LNCaP clone FGC (cell line): ENCODE measurements at regions not wholly inside any gene's neighbourhood (a gene's known extent, or its start where the extent isn't known, plus 50 kb on each side); places are given as distances from the start of the nearest gene placed in this dataset.

Experiments
- DNase-seq: peaks from one replicate; pipeline ENCODE4 v3.0.0-alpha.2; 2011; ENCODE audit warnings: low read depth
- H3K4me3 ChIP-seq: 2 replicates; pipeline ENCODE4 v1.5.1; 2011; ENCODE audit warnings: mild to moderate bottlenecking, low read depth, low read length, control low read depth
- CTCF ChIP-seq: IDR thresholded peaks from 2 replicates; pipeline ENCODE4 v1.5.1; 2012; ENCODE audit warnings: mild to moderate bottlenecking; ENCODE audit not compliant: control insufficient read depth, insufficient read depth; ENCODE audit errors: extremely low read depth

GRCh38 chr12:17503742-17504141 is 586.3 kb downstream of the RERGL start:
- H3K4me3 ChIP-seq = no peak overlapping the region
- no peak for TF ChIP-seq CTCF
- no peak for DNase-seq

GRCh38 chr12:17489452-17489851 is 600.5 kb downstream of the RERGL start:
- H3K4me3 ChIP-seq = no peak overlapping the region
- no peak for TF ChIP-seq CTCF
- DNase-seq = no peak

- DNase-seq = no peak
- TF ChIP-seq CTCF = no peak
- H3K4me3 ChIP-seq = no peak overlapping the region
These were observed 610.9 kb downstream of the RERGL start for GRCh38 chr12:17478908-17479673.

- H3K4me3 ChIP-seq = no peak overlapping the region
- no peak for TF ChIP-seq CTCF
- DNase-seq = no peak
These were observed 619.5 kb downstream of the RERGL start for GRCh38 chr12:17470460-17470859.

DNA sequence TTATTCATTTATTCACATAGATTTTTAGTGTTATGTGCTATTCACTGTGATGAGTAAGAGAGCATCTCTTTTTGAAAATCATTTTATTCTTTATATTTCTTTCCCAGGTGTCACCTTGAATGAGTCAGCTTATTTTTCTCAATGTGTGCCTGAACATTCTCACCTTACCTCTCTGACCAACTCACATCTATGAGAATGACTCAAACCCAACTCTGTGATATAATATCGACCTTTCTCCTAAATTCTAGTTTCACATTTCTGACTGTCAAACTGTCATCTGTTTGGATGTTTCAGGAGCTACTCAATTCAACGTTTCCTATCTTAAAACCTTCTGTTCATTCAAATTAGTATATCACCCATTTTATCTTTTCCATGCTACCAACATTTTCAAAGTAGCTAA is 630.8 kb downstream of the RERGL start:
- H3K4me3 ChIP-seq = no peak overlapping the region
- DNase-seq = no peak
- TF ChIP-seq CTCF = no peak

DNA sequence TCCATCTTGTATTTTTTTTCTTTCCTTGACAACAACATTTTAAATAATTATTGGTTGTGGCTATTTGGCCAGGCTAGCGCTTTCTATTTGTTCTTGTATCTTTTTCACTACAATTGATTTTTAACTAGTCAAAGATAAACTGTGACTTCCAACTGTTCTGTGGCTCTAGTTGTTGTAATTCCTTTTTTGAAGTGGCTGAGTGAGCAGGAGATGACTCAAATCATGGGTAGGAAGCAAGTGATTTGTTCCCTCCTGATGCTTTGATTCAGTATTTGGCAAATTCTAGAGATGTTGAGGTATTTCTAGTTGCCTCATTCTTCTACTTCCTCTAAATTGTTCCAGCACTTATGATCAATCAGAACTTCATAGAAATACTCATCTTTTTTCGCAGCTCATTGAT is 633.5 kb downstream of the RERGL start:
- H3K4me3 ChIP-seq = no peak overlapping the region
- no peak for TF ChIP-seq CTCF
- DNase-seq = no peak

- TF ChIP-seq CTCF = no peak
- no peak overlapping the region for H3K4me3 ChIP-seq
- DNase-seq = no peak
These were observed 651.9 kb downstream of the RERGL start for GRCh38 chr12:17438141-17438540.
